IMR-90 (cell line): ENCODE measurements at regions not wholly inside any gene's neighbourhood (a gene's known extent, or its start where the extent isn't known, plus 50 kb on each side); places are given as distances from the start of the nearest gene placed in this dataset.

Experiments used
- ATAC-seq: fragments of 200-7000 bp; cut with Tn5 transposase; 2 replicates; pipeline ENCODE4 v1.9.1; 2020; ENCODE audit warnings: low read depth, mild to moderate bottlenecking, moderate library complexity
- BruUV-seq: library from RNA; stranded (reverse); fragments of 400-500 nt; replicated peaks from 2 replicates; lab custom pipeline; 2021; lab: Mats Ljungman, UMichigan
- CTCF ChIA-PET: fragments of 300-600 bp; formaldehyde crosslinking; extraction: SDS; loops from one replicate; lab custom pipeline; 2021; ENCODE audit warnings: antibody characterized with exemption; lab: Yijun Ruan, JAX
- POLR2A ChIA-PET: fragments of 300-600 bp; sonication (Branson Sonifier 250); formaldehyde crosslinking; loops from one replicate; lab custom pipeline; 2022; ENCODE audit warnings: antibody characterized with exemption; ENCODE audit not compliant: unreplicated experiment; lab: Charles Lee
- DNase-seq: peaks from one replicate; pipeline ENCODE4 v3.0.0; 2013
- H2AFZ ChIP-seq: replicated peaks from 2 replicates; pipeline ENCODE3; 2013; ENCODE audit warnings: low read length, mild to moderate bottlenecking; ENCODE audit not compliant: poor library complexity
- H2AK5ac ChIP-seq: 2 replicates; pipeline ENCODE4 v1.6.1; 2013; ENCODE audit warnings: low read depth, low read length, inconsistent platforms
- H2AK9ac ChIP-seq: replicated peaks from 2 replicates; pipeline ENCODE3; 2013; ENCODE audit warnings: mild to moderate bottlenecking, low read depth, low read length, moderate library complexity; ENCODE audit not compliant: poor library complexity
- H2BK120ac ChIP-seq: 2 replicates; pipeline ENCODE4 v1.6.1; 2013; ENCODE audit warnings: low read depth, low read length, inconsistent platforms
- H2BK15ac ChIP-seq: 3 replicates; pipeline ENCODE4 v1.6.1; 2013; ENCODE audit warnings: low read depth, low read length, inconsistent platforms
- H2BK20ac ChIP-seq: 2 replicates; pipeline ENCODE4 v1.6.1; 2013; ENCODE audit warnings: low read depth, mild to moderate bottlenecking, inconsistent platforms, low read length, moderate library complexity
- H2BK5ac ChIP-seq: 2 replicates; pipeline ENCODE4 v1.6.1; 2013; ENCODE audit warnings: mild to moderate bottlenecking, low read depth, low read length, inconsistent platforms; ENCODE audit not compliant: poor library complexity, severe bottlenecking
- H3K14ac ChIP-seq: replicated peaks from 2 replicates; pipeline ENCODE4 v1.6.1; 2013; ENCODE audit warnings: low read depth, low read length, inconsistent platforms
- H3K18ac ChIP-seq: 2 replicates; pipeline ENCODE4 v1.6.1; 2013; ENCODE audit warnings: low read depth, low read length, control low read depth
- H3K23ac ChIP-seq: 2 replicates; pipeline ENCODE4 v1.6.1; 2013; ENCODE audit warnings: low read depth, low read length, inconsistent platforms
- H3K27ac ChIP-seq: 2 replicates; pipeline ENCODE4 v1.5.1; 2013; ENCODE audit warnings: mild to moderate bottlenecking, control low read depth, low read length; ENCODE audit not compliant: insufficient read depth
- H3K27me3 ChIP-seq: 2 replicates; pipeline ENCODE4 v1.6.1; 2013; ENCODE audit warnings: low read length; ENCODE audit not compliant: control insufficient read depth, insufficient read depth
- H3K36me3 ChIP-seq: 2 replicates; pipeline ENCODE4 v1.6.1; 2013; ENCODE audit warnings: low read length, mixed read lengths; ENCODE audit not compliant: control insufficient read depth, insufficient read depth
- H3K4ac ChIP-seq: 2 replicates; pipeline ENCODE4 v1.6.1; 2013; ENCODE audit warnings: low read depth, low read length, inconsistent platforms
- H3K4me1 ChIP-seq: 2 replicates; pipeline ENCODE4 v1.6.1; 2013; ENCODE audit warnings: low read length, mixed read lengths; ENCODE audit not compliant: control insufficient read depth, insufficient read depth
- H3K4me2 ChIP-seq: 2 replicates; pipeline ENCODE4 v1.6.1; 2013; ENCODE audit warnings: low read depth, mild to moderate bottlenecking, control low read depth, low read length, moderate library complexity
- H3K4me3 ChIP-seq: 2 replicates; pipeline ENCODE4 v1.5.1; 2013; ENCODE audit warnings: low read depth, mild to moderate bottlenecking, control low read depth, low read length, moderate library complexity; ENCODE audit not compliant: insufficient read depth
- H3K56ac ChIP-seq: 2 replicates; pipeline ENCODE4 v1.6.1; 2013; ENCODE audit warnings: low read length, inconsistent platforms; ENCODE audit not compliant: insufficient read depth; ENCODE audit errors: extremely low read depth
- H3K79me1 ChIP-seq, 2 experiments: 2 replicates each; pipeline ENCODE4 v1.6.1; 2013; ENCODE audit warnings: low read length in 2 of 2, inconsistent platforms in 1 of 2, low read depth in 1 of 2
- H3K9ac ChIP-seq: 2 replicates; pipeline ENCODE4 v1.6.1; 2013; ENCODE audit warnings: low read depth, low read length, control low read depth
- H3K9me1 ChIP-seq: 2 replicates; pipeline ENCODE4 v1.6.1; 2013; ENCODE audit warnings: low read length, inconsistent platforms; ENCODE audit not compliant: insufficient read depth
- H3K9me3 ChIP-seq: 2 replicates; pipeline ENCODE4 v1.6.1; 2013; ENCODE audit warnings: low read length; ENCODE audit not compliant: control insufficient read depth, insufficient read depth
- H4K20me1 ChIP-seq: 2 replicates; pipeline ENCODE4 v1.6.1; 2013; ENCODE audit warnings: low read length, inconsistent platforms; ENCODE audit not compliant: insufficient read depth
- H4K5ac ChIP-seq: 2 replicates; pipeline ENCODE4 v1.6.1; 2013; ENCODE audit warnings: mild to moderate bottlenecking, low read depth, low read length, control low read depth
- H4K8ac ChIP-seq, 2 experiments: 2 replicates each; pipeline ENCODE4 v1.6.1; 2013; ENCODE audit warnings: low read depth in 2 of 2, low read length in 2 of 2, control low read depth in 1 of 2, inconsistent platforms in 1 of 2
- H4K91ac ChIP-seq: 2 replicates; pipeline ENCODE4 v1.6.1; 2013; ENCODE audit warnings: low read depth, low read length, inconsistent platforms; ENCODE audit not compliant: insufficient read depth
- CHD1 ChIP-seq: IDR thresholded peaks from 2 replicates; pipeline ENCODE4 v1.6.1; 2012; ENCODE audit warnings: low read depth, low read length, improper control_type of control experiment
- MAZ ChIP-seq: IDR thresholded peaks from 2 replicates; pipeline ENCODE4 v1.6.1; 2012; ENCODE audit warnings: low read depth, mild to moderate bottlenecking, low read length, improper control_type of control experiment, moderate library complexity, borderline replicate concordance
- POLR2A ChIP-seq: IDR thresholded peaks from 2 replicates; pipeline ENCODE4 v1.6.1; 2012; ENCODE audit warnings: mild to moderate bottlenecking, low read depth, low read length
- RFX5 ChIP-seq: IDR thresholded peaks from 2 replicates; pipeline ENCODE4 v1.8.0; 2012; ENCODE audit warnings: low read depth, mild to moderate bottlenecking, low read length, moderate library complexity
- SMC3 ChIP-seq: fragments of 150-350 bp; IDR thresholded peaks from 2 replicates; pipeline ENCODE4 v1.6.1; 2016; ENCODE audit warnings: low read depth, mild to moderate bottlenecking, antibody characterized with exemption, low read length, moderate library complexity
- WGBS, 2 experiments: methylation state at CpG; one replicate each; pipeline versions ENCODE4 v1.1.5 to v1.1.7; 2013; ENCODE audit warnings: missing lambda C conversion rate in 2 of 2; ENCODE audit not compliant: insufficient read length in 1 of 2; ENCODE audit errors: extremely low coverage in 2 of 2; 5-methylcytosine and 5-hydroxymethylcytosine counted together
- dilution Hi-C: fragments of 300-500 bp; cut with HindIII; formaldehyde crosslinking; loops from one replicate; pipeline ENCODE4 v1.14.3; 2018; ENCODE audit warnings: low sequenced_read_pairs; ENCODE audit not compliant: unreplicated experiment
- in situ Hi-C: fragments of 300-500 bp; cut with MboI; formaldehyde crosslinking; loops from 3 replicates; pipeline ENCODE4 v1.14.3; 2019; ENCODE audit warnings: low sequenced_read_pairs, inconsistent platforms, mixed read lengths
- intact Hi-C: fragments of 100-400 bp; cut with micrococcal nuclease; formaldehyde crosslinking; loops from 2 replicates; pipeline ENCODE4 v1.10.0; 2022

- intact Hi-C loops: no loop called here
- no peak overlapping the region for H2AFZ ChIP-seq
- TF ChIP-seq MAZ: no peak
- no peak for TF ChIP-seq POLR2A
- TF ChIP-seq RFX5: no peak
- TF ChIP-seq SMC3: no peak
- TF ChIP-seq CHD1: no peak
- H3K4me3 ChIP-seq: no peak overlapping the region
- H3K9me3 ChIP-seq: peaks cover 2% of the 10 kb centered on the region; the same call in 1 of the 2 replicates
- ChIA-PET POLR2A (no interaction called here), CTCF (no interaction called here)
- no peak overlapping the region for H4K91ac ChIP-seq
- no CpG with 5 or more reads among the region's 4 CpGs for WGBS, 2 experiments
- no peaks in the 10 kb centered on the region for H3K9me1 ChIP-seq
- BruUV-seq: no TSS peak
- no peak overlapping the region for H3K27ac ChIP-seq
- no peaks in the 10 kb centered on the region for H3K27me3 ChIP-seq
- DNase-seq (no peak), ATAC-seq (no peak)
- H2BK120ac ChIP-seq: no peak overlapping the region
- no peak overlapping the region for H2AK5ac ChIP-seq
- no peak overlapping the region for H2BK20ac ChIP-seq
- H3K56ac ChIP-seq: no peak overlapping the region
- no peaks in the 10 kb centered on the region for H3K79me1 ChIP-seq
- no peak overlapping the region for H3K4me2 ChIP-seq
- no peaks in the 10 kb centered on the region for H4K20me1 ChIP-seq
- H3K18ac ChIP-seq: no peak overlapping the region
- no peak overlapping the region for H4K8ac ChIP-seq
- no peak overlapping the region for H3K4ac ChIP-seq
- dilution Hi-C loops: no loop called here
- no peak overlapping the region for H2BK5ac ChIP-seq
- H2AK9ac ChIP-seq: no peak overlapping the region
- no peaks in the 10 kb centered on the region for H3K36me3 ChIP-seq
- no peaks in the 10 kb centered on the region for H3K4me1 ChIP-seq
- H3K9ac ChIP-seq: no peak overlapping the region
- H3K23ac ChIP-seq: no peak overlapping the region
- H2BK15ac ChIP-seq: no peak overlapping the region
- no peak overlapping the region for H3K14ac ChIP-seq
- in situ Hi-C loops: no loop called here
- no peak overlapping the region for H4K5ac ChIP-seq
Observed at GRCh38 chrX:117305168-117305766, 811.3 kb downstream of the KLHL13 start.
